NOMO-1 treated with dmso at 0.1 percent for 144 hours (cell line): ENCODE measurements at regions not wholly inside any gene's neighbourhood (a gene's known extent, or its start where the extent isn't known, plus 50 kb on each side); places are given as distances from the start of the nearest gene placed in this dataset.

ENCODE experiments used
- DNase-seq: peaks from one replicate; lab custom pipeline; 2025; ENCODE audit not compliant: unreplicated experiment; lab: John Stamatoyannopoulos, UW

- DNase-seq, result no peak
Observed at GRCh38 chr5:130731839-130732238, 433.2 kb downstream of the HINT1 start.

GRCh38 chr5:130729541-130729940, 435.5 kb downstream of the HINT1 start:
- DNase-seq, result no peak

GRCh38 chr5:130727830-130728229, 437.2 kb downstream of the HINT1 start:
- no peak for DNase-seq

- no peak for DNase-seq
Observed at GRCh38 chr5:130724658-130725057, 440.4 kb downstream of the HINT1 start.

- no peak for DNase-seq
Observed at GRCh38 chr5:130720355-130720754, 444.7 kb downstream of the HINT1 start.

- DNase-seq, result no peak
Observed at GRCh38 chr5:130715541-130715940, 449.5 kb downstream of the HINT1 start.

GRCh38 chr5:130714200-130714599, 450.9 kb downstream of the HINT1 start:
- no peak for DNase-seq

- DNase-seq, result no peak
Observed at GRCh38 chr5:130712324-130712723, 452.7 kb downstream of the HINT1 start.

- DNase-seq, result no peak
Observed at GRCh38 chr5:130710596-130710995, 454.5 kb downstream of the HINT1 start.

- DNase-seq, result no peak
Observed at GRCh38 chr5:130708754-130709153, 456.3 kb downstream of the HINT1 start.

GRCh38 chr5:130706696-130707095, 458.4 kb downstream of the HINT1 start:
- no peak for DNase-seq

GRCh38 chr5:130705368-130705767, 459.7 kb downstream of the HINT1 start:
- DNase-seq, result no peak

GRCh38 chr5:130693509-130693908, 471.5 kb downstream of the HINT1 start:
- DNase-seq, result no peak

- no peak for DNase-seq
Observed at GRCh38 chr5:130692770-130693169, 472.3 kb downstream of the HINT1 start.

- no peak for DNase-seq
Observed at GRCh38 chr5:130689831-130690230, 475.2 kb downstream of the HINT1 start.

- DNase-seq, result no peak
Observed at GRCh38 chr5:130687085-130687733, 477.8 kb downstream of the HINT1 start.

- DNase-seq, result no peak
Observed at GRCh38 chr5:130678637-130679036, 486.4 kb downstream of the HINT1 start.

- DNase-seq, result no peak
Observed at GRCh38 chr5:130666462-130666861, 498.6 kb downstream of the HINT1 start.

GRCh38 chr5:130652176-130652575, 512.9 kb downstream of the HINT1 start:
- no peak for DNase-seq

- no peak for DNase-seq
Observed at GRCh38 chr5:130651440-130651839, 513.6 kb downstream of the HINT1 start.

GRCh38 chr5:130643321-130643720, 521.7 kb downstream of the HINT1 start:
- DNase-seq, result no peak

- DNase-seq, result no peak
Observed at GRCh38 chr5:130642461-130642860, 522.6 kb downstream of the HINT1 start.

- DNase-seq, result no peak
Observed at GRCh38 chr5:130627145-130627544, 537.9 kb downstream of the HINT1 start.
